NCI-H2227 (cell line): ENCODE measurements at regions not wholly inside any gene's neighbourhood (a gene's known extent, or its start where the extent isn't known, plus 50 kb on each side); places are given as distances from the start of the nearest gene placed in this dataset.
A peak's percentile ranks its signal among the peaks of the same experiment; 100 is the strongest.
"Not testable (repeated sequence)": the region's sequence is repeated elsewhere in the genome, so short reads cannot be mapped to it uniquely, and the experiment has no call there.

Experiments used
- DNase-seq: peaks from one replicate; lab custom pipeline; 2025; ENCODE audit not compliant: unreplicated experiment; lab: John Stamatoyannopoulos, UW

DNA sequence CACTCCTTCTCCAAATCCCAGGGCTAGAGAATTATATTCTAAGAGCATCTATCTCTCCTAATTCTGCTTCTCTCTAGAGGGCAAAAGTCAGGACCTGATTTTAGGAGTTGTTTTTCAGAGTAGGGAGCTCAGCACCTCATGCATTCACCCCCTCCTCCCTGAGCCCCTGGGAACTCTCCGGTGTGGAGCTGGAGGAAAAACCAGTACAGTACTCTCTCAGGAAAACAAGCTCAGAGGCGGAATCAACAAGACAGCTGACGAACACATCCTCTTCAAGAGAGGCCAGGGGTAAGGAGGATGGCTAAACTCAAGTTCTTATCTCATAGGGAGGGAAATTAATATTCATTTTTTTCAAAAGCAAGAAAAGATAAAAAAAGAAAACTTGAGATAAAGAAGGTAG, 120.1 kb upstream of the CDYL start:
- DNase-seq = no peak

- no peak for DNase-seq
Measured at GRCh38 chr6:4655196-4656025, 120.8 kb upstream of the CDYL start.

- DNase-seq = no peak
Measured at GRCh38 chr6:4653141-4653540, 123.1 kb upstream of the CDYL start.

GRCh38 chr6:4651831-4652467, 124.3 kb upstream of the CDYL start:
- no peak for DNase-seq

DNA sequence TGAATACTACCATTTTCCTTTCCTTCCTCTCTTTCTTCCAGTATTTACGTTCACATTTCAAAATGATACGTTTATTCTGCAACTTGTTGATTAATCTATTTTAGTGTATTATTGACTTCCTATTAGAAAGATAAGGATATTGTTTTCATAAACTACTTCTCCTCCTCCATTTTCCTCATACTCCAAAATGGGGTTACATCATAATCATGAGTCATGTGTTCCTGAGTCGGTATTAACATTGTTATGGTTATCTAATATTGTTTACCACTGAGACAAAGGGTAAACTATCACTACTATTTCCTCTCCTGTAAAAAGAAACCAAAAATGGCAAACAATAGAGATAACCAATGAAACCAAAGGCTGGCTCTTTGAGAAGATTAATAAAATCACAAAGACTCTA, 126.5 kb upstream of the CDYL start:
- no peak for DNase-seq

DNA sequence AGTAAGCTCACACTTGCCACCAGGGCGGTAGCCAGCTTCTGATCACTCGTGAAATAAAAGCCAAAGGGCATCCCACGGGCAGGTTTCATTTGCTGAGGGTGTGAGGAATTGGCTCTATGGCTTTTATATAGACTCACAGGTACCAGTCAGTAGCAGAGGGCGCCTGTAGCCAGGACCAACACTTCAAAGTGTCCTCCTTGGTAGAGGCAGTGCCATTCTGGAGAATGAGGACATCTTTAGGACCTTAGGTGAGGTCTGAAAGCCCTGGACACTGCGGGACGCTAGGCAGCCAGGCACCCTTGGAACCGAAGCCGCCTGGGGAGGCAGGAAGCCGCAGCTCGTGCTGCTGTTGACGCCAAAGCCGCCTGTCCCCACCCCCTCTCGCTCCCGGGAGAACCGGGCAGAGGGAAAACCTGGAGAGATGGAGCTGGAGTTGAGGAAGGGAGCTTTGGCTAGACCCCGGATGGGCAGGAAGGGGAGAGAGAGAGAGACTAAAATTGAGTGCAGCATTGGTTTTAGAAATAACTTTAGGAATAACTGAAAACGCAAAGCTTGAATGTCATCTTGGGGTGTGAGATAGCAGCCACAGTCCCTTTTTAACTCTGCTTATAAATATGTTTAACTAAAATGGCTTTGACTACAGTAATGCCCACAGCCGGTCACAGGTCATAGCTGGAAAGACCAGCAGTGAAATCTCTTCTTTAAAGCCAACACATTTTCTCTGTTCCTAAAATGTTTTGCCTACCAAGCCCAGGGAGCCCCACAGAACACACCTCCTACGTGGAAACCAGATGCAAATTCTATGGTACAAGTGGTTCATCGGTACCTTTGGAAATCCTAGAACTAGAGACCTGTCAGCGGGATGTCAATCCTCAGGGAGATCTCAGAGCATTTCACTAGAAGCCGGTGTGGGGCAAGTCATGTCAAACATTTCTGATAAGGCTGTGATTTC, 128.5 kb upstream of the CDYL start:
- peak; percentile 80 for DNase-seq

DNA sequence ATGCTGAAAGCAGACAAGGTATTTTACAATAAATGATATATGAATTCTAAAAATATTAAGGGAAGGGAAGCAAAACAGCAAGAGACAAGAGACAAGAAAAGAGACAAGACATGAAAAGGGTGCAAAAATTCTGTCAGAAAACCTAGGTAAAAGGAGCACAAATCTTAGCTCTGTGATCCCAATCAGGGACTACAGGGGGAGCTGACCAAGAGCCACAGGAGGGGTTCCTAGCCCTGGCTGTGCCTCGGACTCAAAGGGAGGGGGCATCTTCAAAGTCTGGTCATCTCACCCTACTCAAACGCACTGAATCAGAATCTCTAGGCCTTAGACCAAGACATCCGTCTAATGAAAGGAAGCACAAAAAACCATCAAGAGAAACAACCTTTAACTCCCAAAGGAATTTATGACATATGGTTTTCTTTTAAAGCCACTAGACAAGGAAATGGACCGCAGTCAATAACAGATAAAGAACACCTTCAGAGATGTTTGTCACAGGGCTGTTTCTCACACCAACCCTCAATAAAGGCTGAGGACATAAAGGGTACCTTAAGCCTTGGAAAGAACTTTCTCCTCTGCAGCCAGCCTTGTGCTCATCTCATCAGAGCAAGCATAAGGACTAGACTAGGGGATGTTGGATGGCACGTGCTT, 130.4 kb upstream of the CDYL start:
- DNase-seq = no peak

GRCh38 chr6:4644996-4645395, 131.2 kb upstream of the CDYL start:
- DNase-seq = no peak

DNA sequence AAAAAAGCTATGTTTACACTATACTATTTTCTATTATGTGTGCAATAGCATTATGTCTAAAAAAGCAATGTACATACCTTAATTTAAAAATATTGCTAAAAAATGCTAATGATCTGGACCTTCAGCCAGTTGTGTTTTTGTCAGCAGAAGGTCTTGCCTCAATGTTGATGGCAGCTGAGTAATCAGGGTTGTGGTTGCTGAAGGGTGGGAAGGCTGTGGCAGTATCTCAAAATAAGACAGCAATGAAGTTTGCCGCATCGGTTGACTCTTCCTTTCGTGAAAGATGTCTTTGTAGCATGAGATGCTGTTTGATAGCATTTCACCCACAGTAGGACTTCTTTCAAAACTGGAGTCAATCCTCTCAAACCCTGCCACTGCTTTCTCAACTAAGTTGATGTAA, 134.7 kb upstream of the CDYL start:
- no peak for DNase-seq

GRCh38 chr6:4640139-4640538, 136.1 kb upstream of the CDYL start:
- no peak for DNase-seq

- DNase-seq = no peak
Measured at GRCh38 chr6:4638641-4639040, 137.6 kb upstream of the CDYL start.

GRCh38 chr6:4637691-4638433, 138.3 kb upstream of the CDYL start:
- no peak for DNase-seq

GRCh38 chr6:4636881-4637224, 139.4 kb upstream of the CDYL start:
- DNase-seq = no peak

GRCh38 chr6:4636191-4636880, 139.9 kb upstream of the CDYL start:
- DNase-seq = no peak

DNA sequence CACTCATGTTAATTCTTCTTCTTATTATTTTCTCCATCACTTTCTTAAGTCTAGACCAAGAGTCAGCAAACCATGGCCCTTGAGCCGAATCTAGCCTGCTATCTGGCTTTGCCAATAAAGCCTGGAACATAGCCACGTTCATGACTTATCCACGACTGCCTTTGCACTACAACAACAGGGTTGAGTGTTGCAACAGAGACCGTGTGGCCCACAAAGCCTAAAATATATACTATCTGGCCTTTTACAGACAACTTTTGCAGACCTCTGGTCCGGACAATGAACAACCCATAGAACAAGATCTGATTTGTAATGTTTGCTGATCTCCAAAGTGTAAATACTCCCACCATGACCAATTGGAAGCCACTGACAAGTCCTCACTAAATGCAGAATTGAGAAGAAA, 140.5 kb upstream of the CDYL start:
- DNase-seq = no peak

DNA sequence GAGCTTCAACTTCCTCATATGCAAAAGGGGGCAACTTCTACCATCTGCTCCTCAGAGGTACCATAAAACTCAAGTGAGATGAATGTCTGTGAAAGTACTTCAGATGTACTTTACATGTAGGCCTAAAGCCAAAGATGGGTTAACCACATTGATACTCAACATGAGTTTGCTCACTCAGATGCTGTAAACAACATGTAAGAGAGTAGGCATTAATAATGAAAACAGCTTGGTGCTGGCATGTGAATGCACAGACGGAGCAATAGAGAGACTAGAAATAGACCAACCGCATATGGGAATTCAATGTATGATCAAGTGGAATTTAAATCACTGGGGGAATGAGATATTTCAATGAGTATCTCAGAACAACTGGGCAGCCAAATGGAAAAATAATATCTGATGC, 143.8 kb upstream of the CDYL start:
- DNase-seq = no peak

DNA sequence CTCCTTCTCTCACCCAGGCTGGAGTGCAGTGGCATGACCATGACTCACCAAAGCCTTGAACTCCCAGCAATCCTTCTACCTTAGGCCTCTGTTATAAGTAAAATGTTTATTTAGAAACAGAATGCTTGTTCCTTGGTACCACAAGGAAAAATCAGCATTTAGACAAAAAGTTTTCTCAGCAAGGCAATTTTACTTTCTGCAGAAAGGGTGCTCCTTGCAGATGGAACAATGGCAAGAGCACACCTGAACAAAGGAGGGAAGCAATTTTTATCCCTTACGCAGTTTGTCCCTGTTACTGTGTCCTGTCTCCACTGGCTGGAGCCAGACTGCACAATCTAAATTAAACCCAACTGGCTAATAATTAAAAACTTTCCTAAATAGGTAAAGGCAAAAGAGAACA, 146.4 kb upstream of the CDYL start:
- not testable (repeated sequence) for DNase-seq

- no peak for DNase-seq
Measured at GRCh38 chr6:4625557-4625956, 150.6 kb upstream of the CDYL start.

DNA sequence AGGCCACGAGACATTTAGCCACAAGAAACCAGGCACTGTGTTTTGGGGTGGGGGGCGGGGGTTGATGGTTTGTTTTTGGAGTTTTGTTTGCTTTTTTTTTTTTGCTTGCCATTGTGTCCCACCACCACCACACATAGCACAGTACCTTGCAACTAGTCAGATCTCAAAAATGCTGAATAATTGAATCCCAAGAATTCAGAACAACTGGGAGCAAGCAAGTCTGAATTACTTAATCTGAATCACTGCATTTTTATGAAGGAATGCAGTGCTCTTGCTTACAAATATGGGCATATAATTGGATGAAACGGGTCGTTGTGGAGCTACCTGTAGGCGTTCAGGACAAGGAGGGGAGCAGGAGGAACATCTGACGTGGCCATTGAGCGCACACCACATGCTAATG, 151.5 kb upstream of the CDYL start:
- no peak for DNase-seq
